MM.1S (cell line): ENCODE measurements at regions not wholly inside any gene's neighbourhood (a gene's known extent, or its start where the extent isn't known, plus 50 kb on each side); places are given as distances from the start of the nearest gene placed in this dataset.

Experiments used
- DNase-seq: peaks from one replicate; pipeline ENCODE4 v3.0.0-alpha.2; 2015
- H2AFZ ChIP-seq: fragments of 300-600 bp; sonication (generic); 2 replicates; pipeline ENCODE4 v1.6.0; 2016; ENCODE audit warnings: antibody characterized with exemption, low read length
- H3F3A ChIP-seq: fragments of 300-600 bp; sonication (generic); 2 replicates; pipeline ENCODE4 v1.6.1; 2016; ENCODE audit warnings: mild to moderate bottlenecking, antibody characterized with exemption, low read length, moderate library complexity, mixed read lengths; ENCODE audit not compliant: insufficient read depth
- H3K27ac ChIP-seq: fragments of 300-600 bp; sonication (generic); 2 replicates; pipeline ENCODE4 v1.5.1; 2016; ENCODE audit warnings: mild to moderate bottlenecking, low read length
- H3K27me3 ChIP-seq: fragments of 300-600 bp; sonication (generic); replicated peaks from 2 replicates; pipeline ENCODE4 v1.6.0; 2016; ENCODE audit warnings: low read length; ENCODE audit not compliant: insufficient read depth
- H3K36me3 ChIP-seq: fragments of 300-600 bp; sonication (generic); replicated peaks from 2 replicates; pipeline ENCODE4 v1.6.1; 2016; ENCODE audit warnings: mild to moderate bottlenecking, low read length, mixed read lengths; ENCODE audit not compliant: insufficient read depth
- H3K4me1 ChIP-seq: fragments of 300-600 bp; sonication (generic); 2 replicates; pipeline ENCODE4 v1.6.1; 2016; ENCODE audit warnings: low read length, mixed read lengths
- H3K4me2 ChIP-seq: fragments of 300-600 bp; sonication (generic); 2 replicates; pipeline ENCODE4 v1.6.0; 2016; ENCODE audit warnings: low read depth, low read length
- H3K4me3 ChIP-seq: fragments of 300-600 bp; sonication (generic); 2 replicates; pipeline ENCODE4 v1.5.1; 2016; ENCODE audit warnings: low read length, mixed read lengths
- H3K79me2 ChIP-seq: fragments of 300-600 bp; sonication (generic); 2 replicates; pipeline ENCODE4 v1.6.1; 2016; ENCODE audit warnings: mixed run types, low read length, mixed read lengths
- H3K9ac ChIP-seq: fragments of 300-600 bp; sonication (generic); 2 replicates; pipeline ENCODE4 v1.6.1; 2016; ENCODE audit warnings: low read length, mixed read lengths
- H3K9me2 ChIP-seq: fragments of 300-600 bp; sonication (generic); replicated peaks from 2 replicates; pipeline ENCODE4 v1.6.1; 2016; ENCODE audit warnings: mild to moderate bottlenecking, low read length, mixed read lengths; ENCODE audit not compliant: insufficient read depth
- H3K9me3 ChIP-seq: fragments of 300-600 bp; sonication (generic); replicated peaks from 2 replicates; pipeline ENCODE4 v1.6.1; 2016; ENCODE audit warnings: mild to moderate bottlenecking, low read length, mixed read lengths; ENCODE audit not compliant: insufficient read depth
- H4K20me1 ChIP-seq: fragments of 300-600 bp; sonication (generic); 2 replicates; pipeline ENCODE4 v1.6.1; 2016; ENCODE audit warnings: mild to moderate bottlenecking, low read length, moderate library complexity, mixed read lengths; ENCODE audit not compliant: insufficient read depth
- CTCF ChIP-seq: fragments of 300-600 bp; sonication (generic); IDR thresholded peaks from 2 replicates; pipeline ENCODE4 v1.5.1; 2016; ENCODE audit warnings: antibody characterized with exemption, low read length, mixed read lengths
- EZH2 ChIP-seq: fragments of 300-600 bp; sonication (generic); optimal IDR thresholded peaks from 2 replicates; pipeline ENCODE3; 2017; ENCODE audit warnings: low read depth, mild to moderate bottlenecking, antibody characterized with exemption, low read length, mixed read lengths
- EZH2phosphoT487 ChIP-seq: fragments of 300-600 bp; sonication (generic); IDR thresholded peaks from 2 replicates; pipeline ENCODE4 v1.6.1; 2018; ENCODE audit warnings: antibody characterized with exemption, low read length

GRCh38 chr21:16291296-16291695, 561.5 kb downstream of the USP25 start:
- H2AFZ ChIP-seq = no peak overlapping the region
- TF ChIP-seq EZH2phosphoT487 (no peak), CTCF (no peak)

DNA sequence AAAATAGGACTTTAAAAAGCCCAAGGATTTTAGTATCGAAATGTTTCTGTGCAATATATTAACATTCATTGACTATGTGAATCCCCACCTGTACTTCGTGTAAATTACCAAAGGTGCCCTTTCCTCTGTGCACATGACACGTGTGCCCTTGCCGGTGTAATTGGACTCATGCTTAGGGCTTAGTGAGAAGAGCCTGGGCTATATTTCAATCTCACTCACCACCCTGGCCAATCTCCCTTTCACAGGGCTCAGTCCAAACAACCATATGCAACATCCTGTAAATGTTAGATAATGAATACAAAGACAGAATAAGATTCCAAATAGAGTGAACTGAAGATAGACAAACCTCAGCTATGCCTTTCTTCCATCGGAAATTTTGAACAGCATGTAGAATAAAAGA, 564.3 kb downstream of the USP25 start:
- Histone ChIP-seq H3K9me3 (no peaks in the 10 kb centered on the region), H3K9ac (no peak overlapping the region), H3K27me3 (no peaks in the 10 kb centered on the region), H2AFZ (no peak overlapping the region), H3K4me2 (no peak overlapping the region), H3F3A (no peaks in the 10 kb centered on the region), H4K20me1 (no peaks in the 10 kb centered on the region), H3K9me2 (no peaks in the 10 kb centered on the region), H3K4me3 (no peak overlapping the region), H3K4me1 (no peaks in the 10 kb centered on the region), H3K36me3 (no peaks in the 10 kb centered on the region), H3K79me2 (no peaks in the 10 kb centered on the region), H3K27ac (no peak overlapping the region)
- TF ChIP-seq EZH2phosphoT487 = no peak
- TF ChIP-seq EZH2 = no peak
- no peak for TF ChIP-seq CTCF
- no peak for DNase-seq

More at GRCh38 chr21:16291296-16291695, 561.5 kb downstream of the USP25 start:
- H3K4me1 ChIP-seq = no peaks in the 10 kb centered on the region
- no peaks in the 10 kb centered on the region for H3F3A ChIP-seq
- H4K20me1 ChIP-seq = no peaks in the 10 kb centered on the region
- no peak overlapping the region for H3K9ac ChIP-seq
- H3K4me3 ChIP-seq = no peak overlapping the region
- H3K4me2 ChIP-seq = no peak overlapping the region
- no peaks in the 10 kb centered on the region for H3K9me3 ChIP-seq
- no peak overlapping the region for H3K27ac ChIP-seq
- H3K9me2 ChIP-seq = no peaks in the 10 kb centered on the region
- H3K27me3 ChIP-seq = no peaks in the 10 kb centered on the region
- H3K79me2 ChIP-seq = no peaks in the 10 kb centered on the region
- DNase-seq = no peak
- H3K36me3 ChIP-seq = no peaks in the 10 kb centered on the region

DNA sequence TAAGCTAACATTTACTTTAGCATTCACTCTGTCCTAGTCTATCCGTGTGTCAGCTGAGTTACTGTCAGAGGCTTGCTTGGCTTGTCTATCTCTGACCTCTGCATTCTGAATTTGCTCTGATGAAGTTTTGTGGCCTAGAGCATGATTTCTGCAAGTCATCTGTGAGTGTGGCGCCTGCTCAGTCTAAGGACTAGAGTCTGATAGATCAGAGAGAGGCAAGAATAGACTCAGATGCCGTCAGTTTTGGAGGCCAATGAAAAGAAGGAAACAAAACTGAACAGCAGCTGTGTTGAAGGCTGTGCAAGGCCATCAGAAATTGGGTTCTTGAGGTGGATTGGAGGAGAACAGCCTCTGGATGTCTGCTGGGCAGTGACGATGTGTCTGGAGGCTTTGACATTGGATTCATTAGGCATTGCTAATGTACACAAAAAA, 573.1 kb downstream of the USP25 start:
- Histone ChIP-seq H3K79me2 (no peaks in the 10 kb centered on the region), H3K9me3 (no peaks in the 10 kb centered on the region), H3K4me2 (no peak overlapping the region), H3F3A (no peaks in the 10 kb centered on the region; the same call in 1 of the 2 replicates), H3K9ac (no peak overlapping the region), H3K9me2 (no peaks in the 10 kb centered on the region), H3K4me1 (no peaks in the 10 kb centered on the region), H3K36me3 (no peaks in the 10 kb centered on the region), H3K4me3 (no peak overlapping the region), H4K20me1 (no peaks in the 10 kb centered on the region), H2AFZ (no peak overlapping the region), H3K27me3 (no peaks in the 10 kb centered on the region), H3K27ac (no peak overlapping the region)
- TF ChIP-seq EZH2 = no peak
- no peak for TF ChIP-seq CTCF
- no peak for TF ChIP-seq EZH2phosphoT487
- no peak for DNase-seq
